ENCODE measurements at regions not wholly inside any gene's neighbourhood (a gene's known extent, or its start where the extent isn't known, plus 50 kb on each side); places are given as distances from the start of the nearest gene placed in this dataset.

GRCh38 chr2:23029951-23030350, 355.0 kb upstream of the KLHL29 start:
- TF ChIP-seq SIN3A (IDR thresholded peaks at IDR 0.05; ENCODE audit: borderline replicate concordance, insufficient read depth, low read length) (no peak), POLR2AphosphoS5 (IDR thresholded peaks at IDR 0.05; ENCODE audit: low read depth, low read length) (no peak), REST (IDR thresholded peaks at IDR 0.05; ENCODE audit: insufficient read depth in 1 of 2, low read depth in 2 of 2, low read length in 2 of 2) (no peak), TAF1 (IDR thresholded peaks at IDR 0.05; ENCODE audit: borderline replicate concordance, insufficient read depth, low read length) (no peak), FOXP2 (optimal IDR thresholded peaks at IDR 0.05; ENCODE audit: borderline replicate concordance, extremely low read depth, extremely low read length, insufficient read depth) (no peak)

Measured in PFSK-1 (cell line).